CD4-positive, alpha-beta T cell treated with Interferon gamma for 1 hour (primary cell): ENCODE measurements at regions not wholly inside any gene's neighbourhood (a gene's known extent, or its start where the extent isn't known, plus 50 kb on each side); places are given as distances from the start of the nearest gene placed in this dataset.
"Not testable (repeated sequence)": the region's sequence is repeated elsewhere in the genome, so short reads cannot be mapped to it uniquely, and the experiment has no call there.

Experiments
- DNase-seq: peaks from one replicate; pipeline ENCODE4 v3.0.0-alpha.2; 2020

- no peak for DNase-seq
These were observed 52.9 kb upstream of the HDDC2 start for GRCh38 chr6:125354649-125355048.

DNA sequence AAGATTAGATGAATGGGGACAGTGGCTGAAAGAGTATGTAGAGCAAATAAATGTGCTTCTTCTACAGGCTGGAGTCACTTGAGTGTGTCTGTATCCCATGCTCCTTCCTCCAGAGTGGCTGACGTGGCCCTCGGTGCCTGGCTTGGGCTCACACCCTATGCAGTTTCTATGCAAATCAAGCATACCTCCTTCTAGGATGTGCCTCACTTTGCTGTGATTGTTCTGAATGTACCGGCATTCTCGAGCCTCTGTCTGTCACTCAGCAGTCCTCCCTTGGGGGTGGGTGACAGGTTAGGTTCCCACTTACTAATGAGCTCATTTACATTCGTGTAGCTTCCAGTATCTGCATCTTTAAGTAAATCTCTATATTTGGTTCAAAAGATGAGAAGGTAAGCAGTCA is 55.1 kb upstream of the HDDC2 start:
- no peak for DNase-seq

- DNase-seq = no peak
These were observed 55.9 kb upstream of the HDDC2 start for GRCh38 chr6:125357515-125358256.

DNA sequence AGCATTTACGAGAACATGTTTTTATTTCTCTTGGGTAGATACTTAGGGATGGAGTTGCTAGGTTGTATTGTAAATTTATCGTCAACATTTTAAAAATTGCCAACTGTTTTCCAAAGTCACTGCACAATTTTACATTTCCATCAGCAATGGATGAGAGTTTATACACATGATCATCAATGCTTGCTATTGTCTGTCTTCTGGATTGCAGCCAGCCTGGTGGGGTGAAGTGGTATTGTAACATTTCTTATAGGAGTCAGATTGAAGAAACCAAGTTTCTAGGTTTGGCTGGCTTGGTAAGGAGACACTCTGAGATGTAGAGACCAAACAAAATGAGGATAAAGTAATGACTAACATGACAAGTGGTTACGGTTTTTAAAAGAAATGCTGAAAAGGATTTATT is 57.1 kb upstream of the HDDC2 start:
- DNase-seq = no peak

- no peak for DNase-seq
These were observed 60.1 kb upstream of the HDDC2 start for GRCh38 chr6:125361868-125362267.

- no peak for DNase-seq
These were observed 61.5 kb upstream of the HDDC2 start for GRCh38 chr6:125363039-125363823.

DNA sequence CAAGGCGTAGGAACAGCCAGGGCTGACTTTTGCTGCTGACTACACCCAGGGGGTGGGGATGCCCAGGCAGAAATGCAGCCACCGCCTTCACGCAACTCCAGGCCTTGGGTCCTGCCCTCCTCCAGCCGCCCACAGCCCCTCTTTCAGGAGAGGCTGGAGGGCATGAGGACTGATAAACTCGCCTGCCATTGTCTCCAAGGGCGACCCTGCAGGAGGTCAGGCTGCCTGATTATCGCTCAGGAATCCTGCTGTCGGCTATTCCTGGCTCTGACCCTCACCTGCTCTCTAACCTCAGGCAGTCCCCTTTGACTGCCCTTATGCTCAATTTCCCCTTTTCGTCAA is 62.0 kb upstream of the HDDC2 start:
- no peak for DNase-seq

GRCh38 chr6:125365230-125365629 is 63.5 kb upstream of the HDDC2 start:
- DNase-seq = no peak

DNA sequence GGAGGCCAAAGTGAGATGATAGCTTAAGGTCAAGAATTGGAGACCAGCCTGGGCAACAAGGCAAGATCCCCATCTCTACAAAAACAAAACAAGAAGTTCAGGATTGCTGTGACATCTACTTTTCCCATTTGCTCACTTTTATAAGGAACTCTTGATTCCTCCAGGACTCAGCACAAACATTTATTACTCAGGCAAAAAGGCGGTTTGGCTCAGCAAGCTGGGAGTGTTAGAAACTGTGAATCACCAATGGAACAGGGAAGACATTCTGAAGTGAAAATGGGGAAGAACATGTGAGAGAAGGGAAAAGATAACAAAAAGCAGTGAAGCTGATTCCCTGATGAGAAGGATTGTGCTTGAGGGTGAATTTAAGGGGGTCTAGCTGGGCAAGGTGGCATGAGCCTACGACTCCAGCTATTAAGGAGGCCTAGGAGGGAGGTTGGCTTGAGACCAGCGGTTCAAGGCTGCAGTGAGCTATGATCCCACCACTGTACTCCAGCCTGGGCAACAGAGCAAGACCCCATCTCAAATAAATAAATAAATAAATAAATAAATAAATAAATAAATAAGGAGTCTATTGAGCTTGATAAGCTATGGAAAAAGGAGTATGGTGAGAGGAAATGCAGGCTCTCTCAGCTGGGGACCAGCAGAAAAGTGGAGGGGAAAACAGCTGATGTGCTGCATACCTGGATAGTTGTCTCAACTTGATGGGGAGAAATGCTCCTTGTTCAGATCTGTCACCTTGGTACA is 65.4 kb upstream of the HDDC2 start:
- no peak for DNase-seq

GRCh38 chr6:125370343-125370742 is 68.6 kb upstream of the HDDC2 start:
- no peak for DNase-seq

- DNase-seq = no peak
These were observed 73.2 kb upstream of the HDDC2 start for GRCh38 chr6:125375013-125375412.

DNA sequence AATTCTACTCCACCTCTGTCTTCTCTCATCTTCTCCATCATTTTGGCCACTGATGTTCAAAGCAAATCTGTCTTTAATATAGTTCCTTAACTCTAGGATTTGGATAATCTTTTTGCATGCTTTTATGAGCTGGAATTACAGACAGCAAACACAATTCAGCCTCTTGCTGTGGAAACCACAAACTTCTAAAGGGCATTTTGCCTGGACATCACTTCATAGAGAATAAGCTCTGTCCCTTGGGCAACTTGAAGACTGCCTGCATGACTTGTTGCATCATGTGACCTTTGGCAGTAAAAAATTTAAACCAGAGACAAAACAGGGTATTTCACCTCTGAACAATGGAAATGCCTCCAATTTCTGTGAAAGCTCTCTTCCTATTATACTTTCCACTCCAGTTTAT is 74.1 kb upstream of the HDDC2 start:
- DNase-seq = no peak

DNA sequence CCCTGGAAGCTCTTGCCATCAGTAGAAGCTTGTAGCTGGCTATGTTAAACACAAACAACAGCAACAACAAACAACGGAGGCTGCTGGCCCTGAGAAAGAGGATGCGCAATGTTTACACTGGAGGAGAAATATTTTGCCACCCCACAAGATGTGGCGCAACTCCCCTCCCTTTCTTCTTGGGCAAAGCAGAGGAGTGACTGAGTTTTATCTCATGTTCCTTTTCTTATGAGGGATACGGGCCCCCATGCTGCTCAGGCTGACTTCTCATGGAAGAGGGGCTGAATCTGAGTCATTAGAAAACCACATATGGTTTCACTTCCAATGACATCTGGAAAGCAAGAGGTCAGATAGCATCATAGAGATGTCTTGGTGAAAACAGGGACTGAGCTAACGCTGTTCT is 75.9 kb upstream of the HDDC2 start:
- no peak for DNase-seq

DNA sequence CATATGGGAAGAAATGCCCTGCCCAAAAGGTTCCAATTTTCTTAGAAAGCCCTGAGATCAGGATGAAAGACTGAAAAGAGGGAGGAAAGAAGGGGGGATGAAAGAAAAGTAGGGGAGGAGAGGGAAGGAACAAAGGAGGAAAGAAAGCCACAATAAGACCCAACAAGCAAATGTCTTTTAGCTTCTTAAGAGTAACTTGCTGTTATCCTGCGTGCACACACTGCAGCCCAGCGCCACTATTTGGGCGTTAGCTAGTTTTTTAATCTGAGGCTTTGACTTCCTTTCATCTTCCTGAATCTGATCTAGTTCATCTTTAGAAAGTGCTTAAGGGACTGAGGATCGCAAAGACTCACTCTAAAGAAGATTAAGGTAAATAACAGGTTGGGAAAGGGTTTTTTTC is 77.4 kb upstream of the HDDC2 start:
- DNase-seq = no peak

DNA sequence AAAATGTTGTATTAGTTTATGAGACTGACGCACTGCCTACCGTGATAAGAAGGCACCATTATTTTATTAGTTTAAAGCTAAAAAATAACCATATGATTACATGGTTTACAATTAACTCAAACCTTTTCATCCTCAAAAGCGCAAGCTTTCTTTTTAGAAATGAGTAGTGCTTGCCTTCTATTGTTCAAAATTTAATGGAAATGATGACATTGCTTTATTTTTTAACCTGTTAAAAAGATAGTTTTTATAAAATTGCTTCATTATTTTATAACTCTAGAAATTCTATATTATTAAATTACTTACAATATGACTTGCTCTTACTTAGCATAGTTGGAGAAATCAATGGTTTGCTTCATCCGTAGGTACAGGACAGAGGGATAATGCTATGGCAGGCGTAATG is 78.7 kb upstream of the HDDC2 start:
- DNase-seq = no peak

DNA sequence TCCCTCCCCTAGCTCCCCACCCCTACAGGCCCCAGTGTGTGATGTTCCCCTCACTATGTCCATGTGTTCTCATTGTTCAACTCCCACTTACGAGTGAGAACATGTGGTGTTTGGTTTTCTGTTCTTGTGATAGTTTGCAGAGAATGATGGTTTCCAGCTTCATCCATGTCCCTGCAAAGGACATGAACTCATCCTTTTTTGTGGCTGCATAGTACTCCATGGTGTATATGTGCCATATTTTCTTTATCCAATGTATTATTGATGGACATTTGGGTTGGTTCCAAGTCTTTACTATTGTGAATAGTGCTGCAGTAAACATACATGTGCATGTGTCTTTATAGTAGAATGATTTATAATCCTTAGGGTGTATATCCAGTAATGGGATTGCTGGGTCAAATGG is 84.6 kb upstream of the HDDC2 start:
- DNase-seq = not testable (repeated sequence)

GRCh38 chr6:125392682-125393081 is 90.9 kb upstream of the HDDC2 start:
- DNase-seq = no peak

DNA sequence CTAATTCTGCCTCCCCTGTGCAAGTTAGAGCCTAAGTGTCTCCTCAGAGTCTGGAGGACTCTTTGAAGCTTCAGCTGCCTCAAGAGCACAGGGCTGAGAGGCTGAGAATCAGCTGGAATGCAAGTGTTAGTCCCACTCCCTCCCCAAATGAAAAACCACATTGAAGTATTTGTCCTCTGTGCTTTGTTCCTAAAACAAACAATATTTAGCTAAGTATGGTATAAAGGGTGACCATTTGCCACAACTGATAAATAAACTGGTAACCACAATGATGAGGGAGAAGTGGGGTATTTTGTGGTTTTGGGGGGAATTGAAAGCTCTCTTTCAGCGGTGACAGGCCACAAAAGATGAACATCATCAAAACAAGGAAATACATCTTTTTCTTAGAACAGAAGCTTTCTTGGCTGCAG is 91.7 kb upstream of the HDDC2 start:
- DNase-seq = no peak

- no peak for DNase-seq
These were observed 105.0 kb upstream of the HDDC2 start for GRCh38 chr6:125406741-125407140.

- no peak for DNase-seq
These were observed 112.7 kb upstream of the HDDC2 start for GRCh38 chr6:125414507-125414906.

GRCh38 chr6:125415913-125416312 is 114.1 kb upstream of the HDDC2 start:
- no peak for DNase-seq

GRCh38 chr6:125421836-125422235 is 120.1 kb upstream of the HDDC2 start:
- DNase-seq = no peak

- DNase-seq = no peak
These were observed 121.3 kb upstream of the HDDC2 start for GRCh38 chr6:125423047-125423446.

- no peak for DNase-seq
These were observed 130.2 kb upstream of the HDDC2 start for GRCh38 chr6:125431971-125432370.
